Bronchial epithelial cell (primary cell): ENCODE measurements at regions not wholly inside any gene's neighbourhood (a gene's known extent, or its start where the extent isn't known, plus 50 kb on each side); places are given as distances from the start of the nearest gene placed in this dataset.
A peak's percentile ranks its signal among the peaks of the same experiment; 100 is the strongest.

Source experiments
- DNase-seq: peaks from one replicate; pipeline ENCODE4 v3.0.0-alpha.2; 2010; ENCODE audit warnings: low read depth
- FAIRE-seq: peaks from 2 replicates; lab custom pipeline; 2011; peaks lifted over from hg19 to GRCh38; lab: Jason Lieb, UNC
- H3K27me3 ChIP-seq: 2 replicates; pipeline ENCODE4 v1.5.1; 2011; ENCODE audit warnings: low read length; ENCODE audit not compliant: control insufficient read depth, insufficient read depth
- H3K36me3 ChIP-seq: 2 replicates; pipeline ENCODE4 v1.5.1; 2011; ENCODE audit warnings: low read length; ENCODE audit not compliant: control insufficient read depth, insufficient read depth
- H3K4me3 ChIP-seq: 2 replicates; pipeline ENCODE4 v1.5.1; 2011; ENCODE audit warnings: mild to moderate bottlenecking, low read depth, low read length, control low read depth
- CTCF ChIP-seq: IDR thresholded peaks from 2 replicates; pipeline ENCODE4 v1.5.1; 2011; ENCODE audit warnings: mild to moderate bottlenecking, moderate library complexity, low read length, control low read depth, inconsistent platforms; ENCODE audit not compliant: insufficient read depth, severe bottlenecking

DNA sequence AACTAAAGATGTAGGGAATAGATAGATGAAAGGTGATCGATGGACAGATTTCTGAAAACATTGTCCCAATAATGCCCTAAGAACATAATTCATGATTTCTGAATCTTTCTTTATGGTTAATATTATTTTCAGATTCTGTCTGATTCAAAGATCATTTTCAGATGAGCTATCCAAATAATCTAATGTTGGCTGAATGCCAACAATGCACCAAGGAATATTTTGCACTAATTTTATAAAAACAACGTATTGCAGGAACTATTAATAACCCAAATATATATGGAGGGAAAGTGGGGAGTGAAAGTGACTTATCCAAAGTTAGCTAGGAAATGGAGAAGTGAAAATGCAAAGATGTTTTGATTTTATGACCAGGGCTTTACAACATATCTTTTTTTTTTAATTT lies 1675.5 kb downstream of the STIM2 start:
- DNase-seq (no peak), FAIRE-seq (no peak)
- no peaks in the 10 kb centered on the region for H3K36me3 ChIP-seq
- TF ChIP-seq CTCF: no peak
- H3K4me3 ChIP-seq: no peak overlapping the region
- H3K27me3 ChIP-seq: no peaks in the 10 kb centered on the region

DNA sequence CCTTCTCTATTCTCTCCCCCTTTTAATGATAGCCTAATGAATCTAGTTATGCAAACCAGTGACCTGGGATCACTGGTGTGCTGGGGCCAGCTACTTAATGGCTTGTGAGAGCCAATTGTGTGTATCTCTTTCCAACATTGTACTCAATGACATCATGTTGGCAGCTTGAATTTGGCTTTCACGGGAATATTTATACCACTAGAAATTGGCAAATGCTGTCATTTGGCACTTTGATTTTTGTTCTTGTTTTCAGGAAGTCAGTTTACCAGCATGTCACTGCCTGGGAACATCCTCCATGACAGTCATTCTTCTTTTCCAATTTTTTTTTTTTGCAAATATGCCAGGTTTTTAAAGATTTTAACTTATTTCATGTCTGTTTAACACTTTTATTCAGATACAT lies 1685.3 kb downstream of the STIM2 start:
- Histone ChIP-seq H3K4me3 (no peak overlapping the region), H3K27me3 (no peaks in the 10 kb centered on the region), H3K36me3 (no peaks in the 10 kb centered on the region)
- FAIRE-seq (no peak), DNase-seq (no peak)
- TF ChIP-seq CTCF: no peak

DNA sequence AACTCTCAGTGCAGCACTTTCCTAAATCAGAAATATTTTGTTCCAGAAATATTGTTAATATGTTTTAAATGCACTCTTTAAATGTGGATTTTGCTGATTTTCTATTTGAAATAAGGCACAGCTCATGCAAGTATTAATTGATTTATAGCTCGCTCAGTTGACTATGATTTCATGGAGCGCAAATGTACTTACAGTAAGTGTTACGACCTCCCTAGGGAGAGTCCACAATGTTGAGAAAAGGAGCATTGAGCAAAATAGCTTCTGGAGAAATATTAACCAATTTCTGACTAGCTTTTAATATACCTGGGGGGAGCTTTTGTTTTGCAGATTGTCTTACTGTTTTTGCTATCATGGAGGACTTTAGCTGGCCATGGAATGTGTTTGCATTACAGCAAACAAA lies 1687.5 kb downstream of the STIM2 start:
- no peaks in the 10 kb centered on the region for H3K36me3 ChIP-seq
- no peak for FAIRE-seq
- TF ChIP-seq CTCF: no peak

GRCh38 chr4:28548594-28548993 lies 1688.0 kb downstream of the STIM2 start:
- no peaks in the 10 kb centered on the region for H3K36me3 ChIP-seq
- no peak overlapping the region for H3K4me3 ChIP-seq
- FAIRE-seq (no peak), DNase-seq (no peak)
- TF ChIP-seq CTCF: no peak
- no peaks in the 10 kb centered on the region for H3K27me3 ChIP-seq

More for the DNA sequence above, 1687.5 kb downstream of the STIM2 start:
- no peaks in the 10 kb centered on the region for H3K27me3 ChIP-seq
- H3K4me3 ChIP-seq: no peak overlapping the region
- DNase-seq: no peak

- DNase-seq: peak; percentile 40
- no peaks in the 10 kb centered on the region for H3K36me3 ChIP-seq
- no peaks in the 10 kb centered on the region for H3K27me3 ChIP-seq
- no peak overlapping the region for H3K4me3 ChIP-seq
- TF ChIP-seq CTCF: no peak
- no peak for FAIRE-seq
These were observed 1695.2 kb downstream of the STIM2 start for GRCh38 chr4:28555866-28556265.

GRCh38 chr4:28557755-28558154 lies 1697.1 kb downstream of the STIM2 start:
- DNase-seq: peak; percentile 62
- Histone ChIP-seq H3K36me3 (no peaks in the 10 kb centered on the region), H3K4me3 (no peak overlapping the region), H3K27me3 (no peaks in the 10 kb centered on the region)
- no peak for TF ChIP-seq CTCF
- no peak for FAIRE-seq
